GM18870 (cell line): ENCODE measurements at regions not wholly inside any gene's neighbourhood (a gene's known extent, or its start where the extent isn't known, plus 50 kb on each side); places are given as distances from the start of the nearest gene placed in this dataset.

ENCODE experiments used
- ATAC-seq: cut with Tn5 transposase; IDR thresholded peaks from one replicate; pipeline ENCODE4 v1.9.1; 2021; ENCODE audit warnings: moderate library complexity; ENCODE audit not compliant: unreplicated experiment

DNA sequence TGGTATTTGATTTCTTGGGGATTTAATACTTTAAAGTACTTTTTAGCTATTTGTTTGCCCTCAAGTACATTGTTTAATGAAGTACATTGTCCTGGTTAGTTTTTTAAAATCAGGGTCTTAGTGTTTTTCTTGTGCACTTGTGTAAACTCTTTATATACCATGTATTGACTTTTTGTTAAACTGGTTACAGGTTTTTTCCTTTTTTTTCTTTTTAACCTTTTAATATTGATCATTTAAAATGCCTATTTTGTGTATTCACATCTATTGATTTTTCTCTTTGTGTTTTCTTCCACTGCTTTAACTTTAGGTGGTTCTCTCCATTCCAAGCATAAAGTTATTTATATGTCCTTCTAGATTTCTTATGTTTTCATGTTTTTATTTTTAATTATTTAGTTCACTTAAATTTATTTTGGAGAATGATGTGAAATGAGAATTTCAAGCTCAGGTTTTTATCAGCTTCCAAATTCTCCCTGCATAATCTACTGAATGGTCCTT lies 84.5 kb upstream of the MYCN start:
- ATAC-seq: no peak

- ATAC-seq: no peak
Observed at GRCh38 chr2:15856318-15856717, 84.0 kb upstream of the MYCN start.

GRCh38 chr2:15858466-15858865 lies 81.9 kb upstream of the MYCN start:
- no peak for ATAC-seq

GRCh38 chr2:15860051-15860663 lies 80.2 kb upstream of the MYCN start:
- ATAC-seq: no peak

GRCh38 chr2:15860760-15861159 lies 79.6 kb upstream of the MYCN start:
- no peak for ATAC-seq

DNA sequence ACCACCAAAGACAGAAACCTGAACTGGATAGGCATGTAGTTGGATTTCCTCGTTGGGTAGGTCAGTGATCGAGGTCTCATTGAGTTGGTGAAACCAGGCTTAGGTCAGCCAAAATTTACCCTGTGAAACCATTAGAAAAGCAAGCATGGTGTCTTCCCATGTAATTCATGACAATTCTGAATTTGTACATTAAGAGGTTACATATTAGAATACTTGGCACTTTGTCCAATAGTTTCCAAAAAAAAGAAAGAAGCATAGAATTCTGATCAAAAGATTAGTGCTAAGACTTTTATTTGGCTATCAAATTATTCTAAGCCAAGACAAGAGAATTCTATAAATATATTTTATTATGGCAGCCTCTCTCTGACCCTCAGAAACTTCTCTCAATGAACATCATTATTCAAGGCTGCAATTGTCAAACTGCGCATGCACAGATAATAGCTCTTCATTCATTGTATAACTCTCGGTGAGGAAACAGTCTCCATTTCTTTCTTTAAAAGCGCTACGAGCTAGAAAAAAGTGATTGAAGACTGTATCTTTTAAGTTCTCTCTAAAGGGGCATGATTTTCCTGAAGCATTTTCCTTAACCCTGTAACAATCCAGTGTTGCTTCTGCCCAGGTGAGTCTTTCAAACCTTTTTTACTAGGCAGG lies 79.1 kb upstream of the MYCN start:
- no peak for ATAC-seq

DNA sequence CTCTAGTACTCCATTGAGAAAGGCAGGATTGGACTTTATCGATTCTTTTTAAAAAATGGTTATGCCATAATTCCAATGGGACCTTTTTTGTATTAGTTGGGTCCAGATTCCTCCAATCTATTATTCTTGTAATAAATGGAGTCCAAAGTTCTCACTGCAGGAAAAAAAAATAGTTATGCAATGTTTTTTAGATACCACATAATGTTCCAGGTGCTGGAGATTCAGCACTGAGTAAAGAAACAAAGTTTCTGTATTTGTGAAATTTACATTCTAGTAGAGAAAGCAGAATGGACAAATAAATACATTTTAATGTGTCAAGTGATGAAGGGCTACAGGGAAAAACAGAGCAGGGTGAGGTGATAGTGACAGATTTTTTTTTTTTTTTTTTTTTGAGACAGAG lies 78.5 kb upstream of the MYCN start:
- ATAC-seq: no peak

GRCh38 chr2:15863089-15863488 lies 77.3 kb upstream of the MYCN start:
- no peak for ATAC-seq

DNA sequence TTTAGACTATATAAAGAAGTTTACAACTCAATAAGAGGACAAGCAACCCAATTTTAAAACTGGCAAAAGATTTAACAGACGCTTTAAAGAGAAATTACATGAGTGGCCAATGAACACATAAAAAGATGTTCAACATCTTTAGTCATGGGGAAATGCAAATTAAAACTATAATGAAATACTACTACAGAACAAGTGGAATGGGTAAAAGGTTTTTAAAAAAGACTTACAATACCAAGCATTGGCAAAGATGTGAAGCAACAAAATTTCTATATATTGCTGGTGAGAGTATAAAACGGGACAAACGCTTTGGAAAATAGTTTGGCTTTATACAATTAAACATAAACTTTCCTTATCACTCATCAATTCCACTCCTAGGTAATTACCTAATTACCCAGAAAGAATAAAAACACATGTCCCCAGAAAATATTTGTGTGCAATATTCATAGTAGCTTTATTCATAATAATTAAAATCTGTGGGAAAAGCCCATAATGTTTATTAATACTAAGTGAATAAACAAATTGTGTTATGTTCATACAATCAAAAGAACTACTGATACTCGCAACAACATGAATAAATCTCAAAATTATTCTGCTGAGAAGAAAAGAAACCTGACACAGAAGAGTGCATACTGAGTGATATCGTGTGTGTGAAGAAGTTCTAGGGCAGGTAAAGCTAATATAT lies 76.7 kb upstream of the MYCN start:
- ATAC-seq: no peak

GRCh38 chr2:15864176-15864769 lies 76.1 kb upstream of the MYCN start:
- ATAC-seq: no peak

- no peak for ATAC-seq
Observed at GRCh38 chr2:15865923-15866322, 74.4 kb upstream of the MYCN start.

DNA sequence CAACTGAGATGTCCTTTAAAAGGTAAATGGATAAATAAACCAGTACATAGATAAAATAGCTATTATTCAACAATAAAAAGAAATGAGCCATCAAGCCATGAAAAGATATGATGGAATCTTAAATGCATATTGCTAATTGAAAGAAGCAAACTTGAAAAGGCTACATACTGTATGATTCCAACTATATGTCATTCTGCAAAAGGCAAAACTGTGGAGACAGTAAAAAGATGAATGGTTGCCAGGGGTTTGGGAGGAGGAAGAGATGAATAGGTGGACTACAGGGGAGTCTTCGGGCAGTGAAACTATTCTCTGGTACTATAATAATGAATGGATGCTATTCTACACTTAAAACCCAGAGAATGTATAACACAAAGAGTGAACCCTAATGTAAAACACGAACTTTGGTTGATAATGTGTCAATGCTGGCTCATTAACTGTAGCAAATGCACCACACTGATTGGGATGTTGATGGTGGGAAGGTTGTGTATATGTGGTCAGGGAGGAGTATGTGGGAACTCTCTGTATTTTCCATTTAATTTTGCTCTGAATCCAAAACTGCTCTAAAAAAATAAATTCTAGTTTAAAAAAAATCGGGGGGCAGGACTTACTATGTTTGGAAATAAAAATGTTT lies 73.7 kb upstream of the MYCN start:
- no peak for ATAC-seq

GRCh38 chr2:15867194-15868171 lies 72.9 kb upstream of the MYCN start:
- ATAC-seq: no peak

DNA sequence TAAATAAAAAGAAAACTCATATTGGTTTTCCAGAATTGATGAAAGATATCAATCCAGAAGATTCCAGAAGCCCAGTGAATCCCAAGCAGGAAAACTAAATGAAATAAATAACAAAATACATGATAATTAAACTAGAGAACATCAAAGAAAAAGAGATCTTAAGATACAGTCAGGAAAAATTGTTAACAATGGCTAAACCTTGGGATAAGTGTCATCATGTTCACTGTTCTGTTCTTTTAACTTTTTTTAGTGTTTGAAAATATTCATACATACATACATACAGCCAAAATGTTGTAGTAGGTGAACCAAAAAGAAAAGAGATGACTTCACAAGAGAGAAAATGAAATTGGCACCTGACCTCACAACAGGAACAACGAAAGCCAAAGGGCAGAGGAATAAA lies 72.2 kb upstream of the MYCN start:
- no peak for ATAC-seq

DNA sequence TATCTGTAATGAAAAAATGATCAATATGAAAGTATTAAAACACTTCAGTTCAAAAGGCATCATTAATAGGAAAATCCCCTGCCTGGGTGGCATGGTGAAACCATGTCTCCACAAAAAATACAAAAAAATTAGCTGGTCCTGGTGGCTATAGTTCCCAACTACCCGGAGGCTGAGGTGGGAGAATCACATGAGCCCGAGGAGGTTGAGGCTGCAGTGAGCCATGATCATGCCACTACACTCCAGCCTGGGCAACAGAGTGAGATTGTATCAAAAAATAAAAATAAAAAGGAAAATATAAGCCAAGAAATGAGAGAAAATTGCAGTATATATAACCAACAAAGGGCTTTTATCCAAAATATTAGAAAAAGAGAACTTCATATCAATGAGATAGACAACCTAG lies 71.6 kb upstream of the MYCN start:
- no peak for ATAC-seq

- ATAC-seq: no peak
Observed at GRCh38 chr2:15869396-15869795, 71.0 kb upstream of the MYCN start.

GRCh38 chr2:15869871-15870270 lies 70.5 kb upstream of the MYCN start:
- ATAC-seq: no peak

GRCh38 chr2:15870565-15870964 lies 69.8 kb upstream of the MYCN start:
- no peak for ATAC-seq

GRCh38 chr2:15871239-15871783 lies 69.0 kb upstream of the MYCN start:
- no peak for ATAC-seq

DNA sequence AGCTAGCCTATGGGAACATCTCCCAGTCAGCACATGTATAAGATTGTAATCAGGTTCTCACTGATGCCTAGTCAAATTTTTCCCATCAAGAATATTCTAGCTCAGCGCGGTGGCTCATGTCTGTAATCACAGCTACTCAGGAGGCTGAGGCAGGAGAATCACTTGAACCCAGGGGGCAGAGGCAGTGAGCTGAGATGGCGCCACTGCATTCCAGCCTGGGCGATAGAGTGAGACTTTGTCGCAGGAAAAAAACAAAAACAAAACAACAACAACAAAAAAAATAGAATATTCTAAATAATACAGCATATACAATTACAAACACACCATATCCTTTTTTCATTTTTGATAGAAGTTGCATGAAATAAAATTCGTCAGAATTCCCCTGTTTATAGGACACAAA lies 67.5 kb upstream of the MYCN start:
- ATAC-seq: no peak
